Retina (tissue), 1 donor: ENCODE measurements at regions not wholly inside any gene's neighbourhood (a gene's known extent, or its start where the extent isn't known, plus 50 kb on each side); places are given as distances from the start of the nearest gene placed in this dataset.

ENCODE experiments used
- DNase-seq: peaks from one replicate; pipeline ENCODE4 v3.0.0-alpha.2; 2016

DNA sequence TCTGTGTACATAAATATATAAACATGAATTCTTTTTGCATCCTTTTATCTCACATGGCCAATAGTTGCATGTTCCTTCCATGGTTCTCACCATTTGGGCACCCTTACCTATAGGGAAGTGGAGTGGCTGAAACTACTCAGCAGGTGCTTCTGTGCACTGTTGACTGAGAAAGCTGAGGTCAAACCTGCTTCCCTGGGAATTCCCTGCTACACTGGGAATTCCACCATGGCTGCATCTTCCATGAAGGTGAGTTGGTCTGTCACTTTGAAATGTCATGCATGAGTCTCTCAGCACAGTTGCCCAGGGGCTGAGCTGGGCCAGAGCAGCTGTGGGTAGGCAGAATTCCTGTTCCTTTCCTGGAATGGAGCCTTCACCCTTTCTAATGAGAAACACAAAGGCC lies 193.8 kb upstream of the PRSS16 start:
- DNase-seq = no peak

- no peak for DNase-seq
These were observed 190.9 kb upstream of the PRSS16 start for GRCh38 chr6:27056615-27057014.

DNA sequence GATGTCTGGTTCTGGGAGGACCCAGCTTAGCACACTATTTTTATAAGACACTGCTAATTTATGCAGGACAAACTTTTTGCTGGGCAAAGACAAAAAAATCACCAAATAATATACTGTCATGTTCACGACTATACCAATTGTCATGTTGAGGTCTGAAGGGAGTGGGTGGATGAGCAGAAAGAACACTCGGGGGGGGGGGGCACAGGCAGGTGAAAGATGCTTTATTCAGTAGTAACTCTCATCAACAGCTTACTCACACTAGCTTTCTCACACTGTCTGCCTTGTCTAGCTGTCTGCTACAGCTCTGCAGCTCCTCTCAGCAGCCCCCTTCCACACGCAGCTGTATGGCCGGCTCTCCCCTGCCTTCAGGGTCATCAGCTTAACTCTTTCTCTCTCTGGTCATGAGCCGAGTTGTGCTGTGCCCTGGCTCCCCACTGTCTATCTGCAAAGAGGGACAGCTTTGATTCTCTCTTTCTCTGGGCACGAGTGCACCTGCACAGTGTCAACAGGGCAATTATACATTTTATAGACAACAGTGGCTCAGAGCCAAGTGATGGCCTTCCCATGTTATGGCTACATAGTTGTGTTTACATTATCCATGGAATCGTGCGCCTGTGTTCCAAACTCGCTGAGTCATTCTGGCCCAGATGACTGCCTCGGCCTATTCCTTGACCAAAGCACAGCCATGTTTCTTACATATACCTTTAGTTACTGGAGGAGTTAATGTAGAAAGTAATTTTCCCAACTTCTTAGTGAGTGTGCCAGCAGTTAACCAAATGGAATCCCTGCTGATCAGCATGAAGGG lies 187.7 kb upstream of the PRSS16 start:
- DNase-seq = no peak

DNA sequence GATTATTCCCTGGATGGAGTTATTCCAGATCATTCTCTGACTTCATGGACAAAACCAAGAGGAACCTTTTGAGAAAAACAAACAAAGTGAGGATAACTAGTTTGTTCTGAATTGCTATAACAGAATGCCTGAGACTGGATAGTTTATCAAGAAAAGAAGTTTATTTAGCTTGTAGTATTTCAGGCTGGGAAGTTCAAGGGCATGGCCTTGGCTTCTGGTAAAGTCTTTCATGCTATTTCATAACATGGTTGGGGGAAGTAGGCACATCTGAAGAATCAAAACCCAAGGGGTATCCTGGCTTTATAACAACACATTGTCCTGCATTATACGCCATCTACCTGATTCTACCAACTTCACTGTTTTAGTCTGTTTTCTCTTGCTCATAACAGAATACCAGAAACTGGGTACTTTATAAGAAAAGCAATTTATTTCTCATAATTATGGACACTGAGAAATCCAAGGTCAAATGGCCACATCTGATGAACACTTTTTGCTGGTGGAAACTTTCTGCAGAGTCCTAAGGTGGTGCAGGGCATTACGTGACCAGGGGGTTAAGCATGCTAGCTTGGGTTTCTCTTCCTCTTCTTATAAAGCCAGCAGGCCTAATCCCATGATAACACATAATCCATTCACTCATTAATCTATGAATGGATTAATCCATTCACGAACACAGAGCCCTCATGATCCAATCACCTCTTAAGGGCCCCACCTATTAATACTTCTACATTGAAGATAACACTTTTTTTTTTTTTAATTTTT lies 186.1 kb upstream of the PRSS16 start:
- no peak for DNase-seq

DNA sequence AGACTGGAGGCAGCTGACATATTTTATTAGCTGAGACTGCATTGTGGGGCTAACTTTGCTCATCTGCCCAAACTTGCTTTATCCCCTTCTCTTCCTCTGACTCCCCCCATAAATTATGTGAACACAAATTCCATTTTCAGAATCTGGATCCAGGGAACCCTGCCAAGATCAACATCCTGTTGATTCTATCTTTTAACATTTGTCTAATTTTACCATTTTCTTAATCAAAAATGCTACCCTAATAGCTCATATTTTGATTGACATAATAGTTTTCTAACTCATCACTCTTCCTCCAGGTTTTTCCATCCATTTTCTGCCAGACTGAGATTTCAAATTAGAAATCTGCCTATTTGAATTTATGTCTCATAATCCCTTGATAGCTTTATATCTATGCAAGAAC lies 184.7 kb upstream of the PRSS16 start:
- DNase-seq = no peak

DNA sequence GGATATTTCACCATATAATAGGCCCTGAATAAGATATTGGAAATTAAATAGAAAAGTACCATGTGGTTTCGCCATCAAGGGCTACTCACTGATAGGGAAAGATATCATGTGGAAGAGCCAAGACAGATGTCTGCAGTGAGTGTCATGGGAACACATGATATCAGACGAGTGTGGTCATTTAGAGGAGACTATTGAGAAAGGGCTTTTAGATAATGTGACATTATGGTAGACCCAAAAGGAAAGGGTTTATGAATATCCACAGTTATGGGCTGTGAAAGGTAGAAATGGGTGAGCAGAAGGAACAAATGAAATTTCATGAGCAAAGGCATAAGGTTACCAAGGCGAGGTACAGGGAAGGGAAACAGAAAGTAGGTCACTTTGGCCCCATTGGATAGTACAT lies 182.3 kb upstream of the PRSS16 start:
- DNase-seq = no peak

- no peak for DNase-seq
These were observed 181.1 kb upstream of the PRSS16 start for GRCh38 chr6:27066381-27066780.

GRCh38 chr6:27066802-27067201 lies 180.7 kb upstream of the PRSS16 start:
- no peak for DNase-seq

- no peak for DNase-seq
These were observed 174.1 kb upstream of the PRSS16 start for GRCh38 chr6:27073441-27073840.

DNA sequence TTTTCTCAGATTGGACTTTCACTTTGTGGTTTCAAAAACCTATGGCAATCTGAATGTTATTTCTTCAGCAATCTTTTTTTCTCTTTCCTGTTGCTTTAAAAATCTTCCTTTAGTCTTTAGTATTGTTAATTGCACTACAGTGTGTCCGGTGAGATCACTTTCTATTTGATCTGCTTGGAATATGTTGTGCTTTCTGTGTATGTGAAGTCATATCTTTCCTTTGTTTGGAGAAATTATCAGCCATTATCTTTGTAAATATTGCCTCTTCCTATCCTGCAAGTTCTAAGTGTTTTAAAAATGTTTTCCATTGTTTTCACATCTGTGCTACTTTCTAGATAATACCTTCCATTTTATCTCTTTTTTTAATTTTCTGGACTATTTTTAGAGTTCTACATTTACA lies 171.4 kb upstream of the PRSS16 start:
- no peak for DNase-seq

GRCh38 chr6:27078734-27079357 lies 168.7 kb upstream of the PRSS16 start:
- DNase-seq = peak; percentile 73

GRCh38 chr6:27081188-27081587 lies 166.3 kb upstream of the PRSS16 start:
- no peak for DNase-seq

DNA sequence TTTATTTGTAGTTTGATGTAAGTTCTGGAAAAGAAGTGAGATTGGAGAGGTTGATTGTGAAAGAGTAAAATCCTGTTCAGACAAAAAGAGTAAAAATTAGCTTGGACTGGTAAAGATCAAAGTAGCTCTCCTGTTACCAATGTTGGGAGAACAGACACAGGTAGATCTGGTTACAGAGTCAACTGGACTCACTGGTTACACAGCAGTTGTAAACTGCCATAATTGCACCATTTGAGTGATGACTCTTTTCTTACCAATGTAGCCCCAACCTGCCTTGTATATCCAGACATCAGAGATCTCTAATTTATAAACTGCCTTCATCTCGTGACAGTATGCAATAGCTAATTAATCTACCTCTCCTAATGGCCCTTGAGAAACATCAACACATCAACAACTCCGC lies 165.6 kb upstream of the PRSS16 start:
- no peak for DNase-seq

DNA sequence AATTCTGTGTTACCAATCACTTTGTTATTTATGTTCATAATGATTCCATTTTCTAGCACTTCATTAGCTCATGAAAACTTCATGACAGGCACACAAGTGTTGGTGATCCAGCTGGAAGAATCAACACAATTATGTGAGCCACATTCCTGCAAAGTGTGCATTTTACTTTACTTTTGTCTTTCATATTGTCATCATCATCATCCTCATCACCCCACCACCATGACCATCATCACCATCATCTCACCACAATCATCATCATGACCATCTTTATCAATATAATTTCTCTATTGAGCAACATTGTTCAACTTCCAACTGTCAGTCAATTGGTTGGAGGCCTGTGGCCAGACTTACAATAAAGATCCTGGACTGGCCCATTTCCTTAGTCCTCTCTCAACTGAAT lies 159.4 kb upstream of the PRSS16 start:
- DNase-seq = no peak

DNA sequence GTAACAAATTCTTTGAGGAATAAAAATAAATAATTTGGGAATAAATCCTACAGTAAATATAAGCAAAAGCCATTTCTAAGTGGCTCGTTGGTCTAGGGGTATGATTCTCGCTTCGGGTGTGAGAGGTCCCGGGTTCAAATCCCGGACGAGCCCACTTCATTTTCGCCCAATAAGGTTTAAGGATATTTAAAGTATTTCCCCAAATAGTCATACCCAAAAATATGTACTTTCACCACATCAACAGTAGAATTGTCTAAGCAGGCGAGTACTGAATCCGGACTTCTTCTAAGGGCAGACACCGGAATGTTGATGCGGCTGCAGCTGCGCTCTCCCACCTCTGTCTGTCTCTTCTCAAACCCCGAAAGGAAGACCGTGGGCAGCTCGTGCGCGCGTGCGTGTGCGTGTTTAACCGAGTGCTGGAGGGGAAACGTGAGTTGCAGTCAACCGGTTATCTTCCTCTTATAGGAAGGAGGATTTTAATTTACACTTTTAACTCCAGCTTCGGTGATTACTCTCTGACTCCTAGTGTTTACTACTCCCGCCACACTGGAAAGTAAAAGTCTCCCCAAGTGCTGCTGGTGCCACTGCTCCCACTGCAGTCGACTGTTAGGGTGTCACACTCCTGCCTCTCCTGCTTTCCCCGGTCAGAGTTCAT lies 155.7 kb upstream of the PRSS16 start:
- peak; percentile 62 for DNase-seq

- no peak for DNase-seq
These were observed 155.2 kb upstream of the PRSS16 start for GRCh38 chr6:27092316-27092692.

DNA sequence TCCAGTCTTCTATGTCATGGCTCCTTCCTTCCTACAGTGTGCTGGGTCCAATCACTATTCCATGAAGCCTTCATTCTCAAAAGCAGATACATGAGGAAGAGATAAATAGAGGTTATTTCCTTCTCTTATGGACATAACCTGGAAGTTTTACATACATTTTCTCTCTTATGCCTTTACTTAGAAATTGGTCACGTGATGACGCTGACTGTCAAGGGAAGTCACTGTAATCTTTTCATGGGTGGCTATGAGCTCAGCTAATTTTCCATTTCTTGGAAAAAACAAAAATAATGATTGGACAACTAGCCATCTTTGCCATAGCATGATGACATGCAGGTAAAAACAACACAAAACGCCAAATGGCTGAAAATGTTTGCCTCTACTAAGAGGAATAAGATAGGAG lies 151.6 kb upstream of the PRSS16 start:
- no peak for DNase-seq

DNA sequence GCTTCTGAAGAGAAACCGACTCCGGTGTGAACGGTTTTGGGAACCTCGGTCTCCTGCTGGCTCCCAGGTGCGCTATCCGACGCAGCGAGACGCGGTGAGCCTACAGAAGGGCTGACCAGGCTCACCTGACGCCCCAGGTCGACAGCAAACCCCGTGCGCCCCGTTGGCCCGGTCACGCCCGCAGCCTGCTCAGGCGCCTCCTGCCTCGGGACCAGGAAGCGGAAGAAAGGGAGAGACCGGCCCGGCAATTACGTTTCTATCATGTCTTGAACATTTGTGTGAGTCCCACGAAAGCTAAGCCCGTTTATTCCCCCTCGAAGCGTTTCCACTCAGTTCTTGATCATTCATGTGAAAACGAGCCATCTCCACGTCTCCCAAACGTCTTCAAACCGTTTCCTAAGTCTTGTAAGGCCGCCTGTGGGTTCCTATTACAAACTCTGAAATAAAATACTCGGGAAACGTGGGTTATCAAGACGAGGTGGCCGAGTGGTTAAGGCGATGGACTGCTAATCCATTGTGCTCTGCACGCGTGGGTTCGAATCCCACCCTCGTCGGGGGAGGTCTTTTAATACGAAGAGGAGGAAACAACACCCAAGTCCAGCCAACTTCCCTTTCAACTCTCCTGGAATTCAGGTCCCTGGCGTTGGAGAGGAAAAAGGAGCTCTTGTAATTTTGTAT lies 150.5 kb upstream of the PRSS16 start:
- peak; percentile 55 for DNase-seq

GRCh38 chr6:27098956-27099355 lies 148.5 kb upstream of the PRSS16 start:
- DNase-seq = no peak

- no peak for DNase-seq
These were observed 146.6 kb upstream of the PRSS16 start for GRCh38 chr6:27100921-27101320.

DNA sequence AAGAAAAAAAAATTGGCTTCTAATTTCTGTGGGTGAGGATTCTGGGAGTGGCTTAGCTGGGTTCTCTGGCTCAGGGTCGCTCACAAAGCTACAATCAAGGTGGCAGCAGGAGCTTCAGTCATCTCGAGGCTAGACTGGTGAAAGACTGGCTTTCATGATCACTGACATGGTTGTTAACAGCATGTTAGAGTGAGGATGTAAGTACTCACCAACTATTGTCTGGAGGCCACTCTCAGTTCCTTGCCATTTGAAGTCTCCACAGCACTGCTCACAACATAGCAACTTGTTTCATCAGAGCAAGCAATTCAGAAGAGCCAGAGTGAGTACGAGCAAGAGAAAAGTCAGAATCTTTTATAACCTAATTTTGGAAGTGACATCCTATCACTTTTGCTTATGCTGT lies 145.7 kb upstream of the PRSS16 start:
- no peak for DNase-seq

- DNase-seq = no peak
These were observed 141.1 kb upstream of the PRSS16 start for GRCh38 chr6:27106382-27106781.

- no peak for DNase-seq
These were observed 135.8 kb upstream of the PRSS16 start for GRCh38 chr6:27111743-27112142.
